ENCODE measurements at regions not wholly inside any gene's neighbourhood (a gene's known extent, or its start where the extent isn't known, plus 50 kb on each side); places are given as distances from the start of the nearest gene placed in this dataset.

GRCh38 chr16:82345318-82345717 lies 175.3 kb upstream of the MPHOSPH6 start:
- CTCF ChIA-PET, result interaction anchor here (0.7 kb wide), 1 partner anchor 250 kb away, joined by 3 read pairs; no protein-coding TSS in a partner anchor
- Histone ChIP-seq H4K20me1 (ENCODE audit: insufficient read depth) (no peaks in the 10 kb centered on the region), H3K9me2 (ENCODE audit: insufficient read depth) (no peaks in the 10 kb centered on the region), H3K9me3 (ENCODE audit: insufficient read depth, low read depth) (no peaks in the 10 kb centered on the region), H3K79me2 (ENCODE audit: low read depth) (no peaks in the 10 kb centered on the region), H3K4me3 (no peak overlapping the region), H3K27me3 (ENCODE audit: insufficient read depth, low read depth) (no peaks in the 10 kb centered on the region), H3K4me2 (no peak overlapping the region), H3K27ac (no peak overlapping the region), H3K4me1 (replicated peaks; ENCODE audit: insufficient read depth) (no peaks in the 10 kb centered on the region), H2AFZ (no peak overlapping the region), H3F3A (ENCODE audit: insufficient read depth, low read depth) (no peaks in the 10 kb centered on the region), H3K36me3 (ENCODE audit: low read depth) (no peaks in the 10 kb centered on the region)
- DNase-seq, result no peak
- no peak for TF ChIP-seq EZH2 (IDR thresholded peaks at IDR 0.05; ENCODE audit: low read depth)
- no peak for TF ChIP-seq CTCF (conservative IDR thresholded peaks at IDR 0.05)
- intact Hi-C loops (cut with micrococcal nuclease; ENCODE audit: unreplicated experiment), result no loop called here
- no TSS peak for BruUV-seq (replicated peaks)
- POLR2A ChIA-PET (ENCODE audit: unreplicated experiment), result interaction anchor here (0.6 kb wide), 1 partner anchor 1883 kb away, joined by 3 read pairs; no protein-coding TSS in a partner anchor

- CTCF ChIA-PET, result no interaction called here
- no peaks in the 10 kb centered on the region for H3K9me2 ChIP-seq (ENCODE audit: insufficient read depth)
- H2AFZ ChIP-seq, result no peak overlapping the region
- POLR2A ChIA-PET (ENCODE audit: unreplicated experiment), result no interaction called here
- H4K20me1 ChIP-seq (ENCODE audit: insufficient read depth), result no peaks in the 10 kb centered on the region
- TF ChIP-seq EZH2 (IDR thresholded peaks at IDR 0.05; ENCODE audit: low read depth) (no peak), CTCF (conservative IDR thresholded peaks at IDR 0.05) (peak; percentile 28; the same call in 1 of the 2 replicates)
- H3F3A ChIP-seq (ENCODE audit: insufficient read depth, low read depth), result no peaks in the 10 kb centered on the region
- H3K79me2 ChIP-seq (ENCODE audit: low read depth), result no peaks in the 10 kb centered on the region
- no peaks in the 10 kb centered on the region for H3K4me1 ChIP-seq (replicated peaks; ENCODE audit: insufficient read depth)
- no peak for DNase-seq
- H3K27me3 ChIP-seq (ENCODE audit: insufficient read depth, low read depth), result no peaks in the 10 kb centered on the region
- no peaks in the 10 kb centered on the region for H3K36me3 ChIP-seq (ENCODE audit: low read depth)
- H3K4me3 ChIP-seq, result no peak overlapping the region
- intact Hi-C loops (cut with micrococcal nuclease; ENCODE audit: unreplicated experiment), result no loop called here
- no peaks in the 10 kb centered on the region for H3K9me3 ChIP-seq (ENCODE audit: insufficient read depth, low read depth)
- no peak overlapping the region for H3K4me2 ChIP-seq
- H3K27ac ChIP-seq, result no peak overlapping the region
- no TSS peak for BruUV-seq (replicated peaks)
Observed at GRCh38 chr16:82344157-82344556, 174.1 kb upstream of the MPHOSPH6 start.

GRCh38 chr16:82341146-82341669 lies 171.2 kb upstream of the MPHOSPH6 start:
- no peak overlapping the region for H2AFZ ChIP-seq
- intact Hi-C loops (cut with micrococcal nuclease; ENCODE audit: unreplicated experiment), result no loop called here
- H3K9me2 ChIP-seq (ENCODE audit: insufficient read depth), result no peaks in the 10 kb centered on the region
- no peaks in the 10 kb centered on the region for H3K36me3 ChIP-seq (ENCODE audit: low read depth)
- H3K27ac ChIP-seq, result no peak overlapping the region
- H3K4me3 ChIP-seq, result no peak overlapping the region
- H3K4me2 ChIP-seq, result no peak overlapping the region
- TF ChIP-seq EZH2 (IDR thresholded peaks at IDR 0.05; ENCODE audit: low read depth) (no peak), CTCF (conservative IDR thresholded peaks at IDR 0.05) (no peak)
- H4K20me1 ChIP-seq (ENCODE audit: insufficient read depth), result no peaks in the 10 kb centered on the region
- H3K4me1 ChIP-seq (replicated peaks; ENCODE audit: insufficient read depth), result no peaks in the 10 kb centered on the region
- no peaks in the 10 kb centered on the region for H3K79me2 ChIP-seq (ENCODE audit: low read depth)
- ChIA-PET CTCF (no interaction called here), POLR2A (ENCODE audit: unreplicated experiment) (no interaction called here)
- no peaks in the 10 kb centered on the region for H3F3A ChIP-seq (ENCODE audit: insufficient read depth, low read depth)
- DNase-seq, result no peak
- H3K27me3 ChIP-seq (ENCODE audit: insufficient read depth, low read depth), result peaks cover 9% of the 10 kb centered on the region
- no TSS peak for BruUV-seq (replicated peaks)
- H3K9me3 ChIP-seq (ENCODE audit: insufficient read depth, low read depth), result no peaks in the 10 kb centered on the region

Measured in PC-9 (cell line).